ENCODE measurements at regions not wholly inside any gene's neighbourhood (a gene's known extent, or its start where the extent isn't known, plus 50 kb on each side); places are given as distances from the start of the nearest gene placed in this dataset.
"Not testable (repeated sequence)": the region's sequence is repeated elsewhere in the genome, so short reads cannot be mapped to it uniquely, and the experiment has no call there.

GRCh38 chr13:108084840-108085239, 130.5 kb downstream of the LIG4 start:
- H3K27ac ChIP-seq = no peak overlapping the region
- no peaks in the 10 kb centered on the region for H3K4me1 ChIP-seq
- no peaks in the 10 kb centered on the region for H3K36me3 ChIP-seq
- H3K27me3 ChIP-seq = no peaks in the 10 kb centered on the region
- H3K4me3 ChIP-seq = no peak overlapping the region
- intact Hi-C loops (cut with DNase I; ENCODE audit: low total_unique reads) = no loop called here
- TF ChIP-seq POLR2AphosphoS5 (IDR thresholded peaks at IDR 0.05) = no peak
- TF ChIP-seq, protein P1, sequence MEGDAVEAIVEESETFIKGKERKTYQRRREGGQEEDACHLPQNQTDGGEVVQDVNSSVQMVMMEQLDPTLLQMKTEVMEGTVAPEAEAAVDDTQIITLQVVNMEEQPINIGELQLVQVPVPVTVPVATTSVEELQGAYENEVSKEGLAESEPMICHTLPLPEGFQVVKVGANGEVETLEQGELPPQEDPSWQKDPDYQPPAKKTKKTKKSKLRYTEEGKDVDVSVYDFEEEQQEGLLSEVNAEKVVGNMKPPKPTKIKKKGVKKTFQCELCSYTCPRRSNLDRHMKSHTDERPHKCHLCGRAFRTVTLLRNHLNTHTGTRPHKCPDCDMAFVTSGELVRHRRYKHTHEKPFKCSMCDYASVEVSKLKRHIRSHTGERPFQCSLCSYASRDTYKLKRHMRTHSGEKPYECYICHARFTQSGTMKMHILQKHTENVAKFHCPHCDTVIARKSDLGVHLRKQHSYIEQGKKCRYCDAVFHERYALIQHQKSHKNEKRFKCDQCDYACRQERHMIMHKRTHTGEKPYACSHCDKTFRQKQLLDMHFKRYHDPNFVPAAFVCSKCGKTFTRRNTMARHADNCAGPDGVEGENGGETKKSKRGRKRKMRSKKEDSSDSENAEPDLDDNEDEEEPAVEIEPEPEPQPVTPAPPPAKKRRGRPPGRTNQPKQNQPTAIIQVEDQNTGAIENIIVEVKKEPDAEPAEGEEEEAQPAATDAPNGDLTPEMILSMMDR (IDR thresholded peaks at IDR 0.05) = no peak
- TF ChIP-seq POLR2A (IDR thresholded peaks at IDR 0.05) = no peak
- no peak for DNase-seq (ENCODE audit: low spot score in 2 of 2)
- H3K9me3 ChIP-seq = no peaks in the 10 kb centered on the region

DNA sequence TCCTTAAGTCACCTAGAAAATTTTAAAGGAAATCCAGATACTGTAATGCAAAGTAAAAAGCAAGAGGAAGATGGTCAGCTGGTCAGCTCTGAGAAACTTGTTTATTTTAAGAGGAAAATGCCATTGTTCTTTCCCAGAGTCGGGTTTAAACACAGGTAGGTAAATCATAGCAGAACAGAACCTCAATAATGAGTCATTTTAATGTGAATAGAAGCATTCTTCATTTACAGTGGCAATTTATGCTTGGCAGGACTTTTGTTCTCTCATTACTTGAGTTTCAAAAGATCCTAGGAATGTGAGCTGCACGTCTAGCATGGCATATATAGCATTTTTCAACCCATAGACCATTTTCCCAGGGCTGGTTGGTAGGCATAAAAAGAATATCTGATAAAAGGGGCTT, 132.3 kb downstream of the LIG4 start:
- no peaks in the 10 kb centered on the region for H3K4me1 ChIP-seq
- no peaks in the 10 kb centered on the region for H3K27me3 ChIP-seq
- intact Hi-C loops (cut with DNase I; ENCODE audit: low total_unique reads) = no loop called here
- no peak overlapping the region for H3K4me3 ChIP-seq
- no peak overlapping the region for H3K27ac ChIP-seq
- no peak for TF ChIP-seq POLR2AphosphoS5 (IDR thresholded peaks at IDR 0.05)
- TF ChIP-seq POLR2A (IDR thresholded peaks at IDR 0.05) = no peak
- TF ChIP-seq, protein P1 (IDR thresholded peaks at IDR 0.05) = no peak
- DNase-seq (ENCODE audit: low spot score in 2 of 2) = no peak
- no peaks in the 10 kb centered on the region for H3K36me3 ChIP-seq
- H3K9me3 ChIP-seq = no peaks in the 10 kb centered on the region

DNA sequence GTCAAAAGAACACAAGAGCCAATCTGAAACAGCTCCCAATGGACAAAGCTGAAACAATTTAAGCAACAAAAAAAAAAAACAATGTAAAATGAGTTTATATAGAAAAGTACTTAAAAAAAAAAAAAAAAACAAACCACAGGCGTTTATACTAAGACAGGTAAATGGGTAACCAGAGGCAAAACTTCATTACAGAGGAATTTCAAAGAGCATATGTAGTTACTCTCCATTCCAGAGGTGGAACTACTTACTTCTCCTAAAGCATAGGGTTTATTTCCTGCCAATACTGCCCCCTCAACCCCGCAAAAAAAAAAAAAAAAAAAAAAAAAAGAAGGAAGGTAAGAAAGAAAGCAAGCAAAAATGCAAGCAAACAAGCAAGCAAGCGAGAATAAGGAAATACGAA, 132.9 kb downstream of the LIG4 start:
- TF ChIP-seq POLR2A (IDR thresholded peaks at IDR 0.05) (no peak), POLR2AphosphoS5 (IDR thresholded peaks at IDR 0.05) (no peak)
- TF ChIP-seq, protein P1 (IDR thresholded peaks at IDR 0.05) = no peak
- no peaks in the 10 kb centered on the region for H3K36me3 ChIP-seq
- intact Hi-C loops (cut with DNase I; ENCODE audit: low total_unique reads) = no loop called here
- H3K4me3 ChIP-seq = no peak overlapping the region
- H3K27me3 ChIP-seq = no peaks in the 10 kb centered on the region
- no peaks in the 10 kb centered on the region for H3K4me1 ChIP-seq
- no peaks in the 10 kb centered on the region for H3K9me3 ChIP-seq
- no peak for DNase-seq (ENCODE audit: low spot score in 2 of 2)
- no peak overlapping the region for H3K27ac ChIP-seq

DNA sequence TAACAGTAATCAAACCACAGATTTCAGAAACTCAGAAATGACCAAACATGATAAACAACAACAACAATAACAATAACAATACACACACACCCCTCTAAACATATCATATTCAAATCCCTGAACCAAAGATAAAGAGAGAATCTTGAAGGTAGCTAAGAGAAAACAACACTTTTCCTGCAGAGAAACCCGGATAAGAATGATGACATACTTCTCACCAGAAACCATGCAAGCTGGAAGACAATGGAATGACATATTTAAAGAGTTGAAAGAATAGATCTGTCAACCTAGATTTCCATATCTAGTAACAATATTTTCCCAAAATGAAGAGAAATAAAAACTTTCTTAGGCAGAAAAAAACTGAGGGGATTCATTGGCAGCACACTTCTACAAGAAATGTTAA, 138.1 kb downstream of the LIG4 start:
- intact Hi-C loops (cut with DNase I; ENCODE audit: low total_unique reads) = no loop called here
- Histone ChIP-seq H3K27ac (no peak overlapping the region), H3K9me3 (peaks cover 0 to 6% of the 10 kb centered on the region in 2 donors), H3K4me3 (no peak overlapping the region), H3K36me3 (no peaks in the 10 kb centered on the region), H3K27me3 (no peaks in the 10 kb centered on the region), H3K4me1 (no peaks in the 10 kb centered on the region)
- DNase-seq (ENCODE audit: low spot score in 2 of 2) = no peak
- TF ChIP-seq, protein P1 (IDR thresholded peaks at IDR 0.05) = no peak
- TF ChIP-seq POLR2AphosphoS5 (IDR thresholded peaks at IDR 0.05) (no peak), POLR2A (IDR thresholded peaks at IDR 0.05) (no peak)

GRCh38 chr13:108074429-108074828, 140.9 kb downstream of the LIG4 start:
- DNase-seq (ENCODE audit: low spot score in 2 of 2); H3K27me3 ChIP-seq; H3K27ac ChIP-seq; H3K36me3 ChIP-seq; H3K4me1 ChIP-seq; H3K4me3 ChIP-seq; intact Hi-C loops (cut with DNase I; ENCODE audit: low total_unique reads); H3K9me3 ChIP-seq: not testable (repeated sequence)

DNA sequence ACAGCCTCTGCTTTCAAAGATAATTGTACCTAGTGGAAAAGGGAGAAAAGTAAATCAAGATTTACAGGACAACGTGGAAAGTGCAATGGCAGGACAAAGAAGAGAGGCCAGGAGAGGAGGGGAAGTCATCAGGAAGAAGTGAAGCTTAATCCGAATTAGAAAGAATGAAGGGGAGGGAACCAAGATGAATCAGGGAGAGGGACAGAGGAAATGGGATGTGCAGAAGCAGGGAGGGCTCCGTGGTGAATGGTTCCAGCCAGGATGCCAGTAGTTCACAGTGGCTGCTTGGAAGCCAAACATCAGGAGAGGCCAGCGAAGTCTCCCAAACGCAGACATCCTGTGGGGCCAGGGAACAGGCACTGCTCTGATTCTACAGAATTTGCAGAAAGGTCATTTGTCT, 144.4 kb downstream of the LIG4 start:
- Histone ChIP-seq H3K4me1 (no peaks in the 10 kb centered on the region), H3K27me3 (no peaks in the 10 kb centered on the region), H3K27ac (no peak overlapping the region), H3K36me3 (no peaks in the 10 kb centered on the region), H3K9me3 (no peaks in the 10 kb centered on the region), H3K4me3 (no peak overlapping the region)
- no peak for TF ChIP-seq POLR2A (IDR thresholded peaks at IDR 0.05)
- no peak for TF ChIP-seq POLR2AphosphoS5 (IDR thresholded peaks at IDR 0.05)
- TF ChIP-seq, protein P1 (IDR thresholded peaks at IDR 0.05) = no peak
- DNase-seq (ENCODE audit: low spot score in 2 of 2) = no peak
- intact Hi-C loops (cut with DNase I; ENCODE audit: low total_unique reads) = no loop called here

All from breast epithelium (tissue), 4 donors.